Upper lobe of left lung (tissue), 6 donors: ENCODE measurements at regions not wholly inside any gene's neighbourhood (a gene's known extent, or its start where the extent isn't known, plus 50 kb on each side); places are given as distances from the start of the nearest gene placed in this dataset.
"Not testable (repeated sequence)": the region's sequence is repeated elsewhere in the genome, so short reads cannot be mapped to it uniquely, and the experiment has no call there.

ENCODE experiments used
- ATAC-seq, 2 donors: fragments of 200-7000 bp; cut with Tn5 transposase; one replicate each; pipeline ENCODE4 v1.9.1; 2022; ENCODE audit warnings: mild to moderate bottlenecking in 2 of 2, moderate library complexity in 2 of 2; ENCODE audit not compliant: low FRiP score in 2 of 2
- DNase-seq, 2 donors: peaks; one replicate each; pipeline ENCODE4 v3.0.0-alpha.2; 2019 to 2020
- H3K27ac ChIP-seq, 4 donors: fragments of 200-600 bp; sonication (generic); one replicate each; pipeline ENCODE4 v1.5.1; 2016 to 2019
- H3K27me3 ChIP-seq, 4 donors: fragments of 200-600 bp; sonication (generic); one replicate each; pipeline ENCODE4 v1.5.1; 2017 to 2019
- H3K36me3 ChIP-seq, 4 donors: fragments of 200-600 bp; sonication (generic); one replicate each; pipeline ENCODE4 v1.5.1; 2016 to 2019
- H3K4me1 ChIP-seq, 4 donors: fragments of 200-600 bp; sonication (generic); one replicate each; pipeline ENCODE4 v1.5.1; 2018 to 2019
- H3K4me3 ChIP-seq, 4 donors: fragments of 200-600 bp; sonication (generic); one replicate each; pipeline ENCODE4 v1.5.1; 2017 to 2019; ENCODE audit warnings: mild to moderate bottlenecking in 2 of 4, moderate library complexity in 1 of 4
- H3K9me3 ChIP-seq, 4 donors: fragments of 200-600 bp; sonication (generic); one replicate each; pipeline ENCODE4 v1.5.1; 2018 to 2019
- WGBS, 2 donors: methylation state at CpG; one replicate each; pipeline ENCODE4 v1.1.5; 2017 to 2018; 5-methylcytosine and 5-hydroxymethylcytosine counted together
- donor health status: DM: no; HTN: no; CAD: no; lungs with moderate emphysema.
- donor health status: DM: no; HTN: yes; CAD: no; lungs with severe emphysema.

DNA sequence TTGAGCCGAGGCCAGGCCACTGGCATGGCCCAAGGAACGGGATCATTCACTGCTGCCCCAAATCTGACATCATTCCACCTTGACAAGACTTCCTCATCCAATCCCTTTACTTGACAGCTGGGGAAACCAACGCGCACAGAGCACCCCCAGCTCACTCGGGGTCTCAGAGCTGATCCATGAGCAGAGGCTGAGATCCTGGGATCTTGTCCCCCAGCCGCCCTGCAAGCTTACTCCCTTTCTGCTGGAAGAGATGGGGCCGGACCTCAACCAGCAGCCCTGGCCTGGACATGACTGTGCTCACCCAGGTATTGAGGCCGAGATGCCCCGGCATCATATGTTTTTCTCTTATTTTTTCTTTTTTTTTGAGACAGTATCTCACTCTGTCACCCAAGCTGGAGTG lies 161.6 kb downstream of the GGTLC3 start:
- H3K36me3 ChIP-seq, H3K4me3 ChIP-seq, H3K27me3 ChIP-seq, H3K4me1 ChIP-seq, H3K27ac ChIP-seq, ATAC-seq, H3K9me3 ChIP-seq: not testable (repeated sequence)
- DNase-seq = peak in 1 of 2 donors; percentile 2
- no CpG with 5 or more reads among the region's 9 CpGs for WGBS, 2 donors
